GM12878 (cell line): ENCODE measurements at regions not wholly inside any gene's neighbourhood (a gene's known extent, or its start where the extent isn't known, plus 50 kb on each side); places are given as distances from the start of the nearest gene placed in this dataset.

Experiments used
- ATAC-seq: fragments of 200-7000 bp; cut with Tn5 transposase; 3 replicates; pipeline ENCODE4 v1.9.1; 2020; ENCODE audit warnings: mild to moderate bottlenecking, moderate library complexity
- BruUV-seq: library from RNA; stranded (reverse); fragments of 400-500 nt; replicated peaks from 2 replicates; lab custom pipeline; 2021; lab: Mats Ljungman, UMichigan
- CTCF ChIA-PET: fragments of 300-600 bp; sonication (Branson Sonifier 250); formaldehyde crosslinking; extraction: SDS; loops from one replicate; lab custom pipeline; 2021; ENCODE audit warnings: inconsistent platforms; lab: Yijun Ruan, JAX
- POLR2A ChIA-PET: fragments of 350-600 bp; formaldehyde crosslinking; extraction: SDS; loops from one replicate; lab custom pipeline; 2021; ENCODE audit warnings: inconsistent platforms; lab: Charles Lee
- RAD21 ChIA-PET: fragments of 300-600 bp; sonication (Branson Sonifier 250); formaldehyde crosslinking; loops from one replicate; lab custom pipeline; 2023; ENCODE audit warnings: antibody characterized with exemption; ENCODE audit not compliant: unreplicated experiment; lab: Charles Lee
- SMC1A ChIA-PET: fragments of 300-600 bp; sonication (Branson Sonifier 250); formaldehyde crosslinking; loops from one replicate; lab custom pipeline; 2023; ENCODE audit not compliant: unreplicated experiment, uncharacterized antibody; lab: Charles Lee
- DNase-seq: peaks from one replicate; pipeline ENCODE4 v3.0.0-alpha.2; 2011; ENCODE audit warnings: low read depth, low spot score
- FAIRE-seq: peaks from 3 replicates; lab custom pipeline; 2011; peaks lifted over from hg19 to GRCh38; lab: Jason Lieb, UNC
- H2AFZ ChIP-seq: 2 replicates; pipeline ENCODE4 v1.6.0; 2011; ENCODE audit warnings: low read depth, low read length, control low read depth; ENCODE audit not compliant: control insufficient read depth
- H3K27ac ChIP-seq: 2 replicates; pipeline ENCODE4 v1.5.1; 2011; ENCODE audit warnings: control low read depth; ENCODE audit not compliant: control insufficient read depth, insufficient read depth
- H3K27me3 ChIP-seq, 2 experiments: replicated peaks in 1 of 2; 2 replicates each; pipeline versions ENCODE4 v1.6.0 to v1.6.1; 2011; ENCODE audit warnings: low read length in 1 of 2; ENCODE audit not compliant: control insufficient read depth in 2 of 2, insufficient read depth in 2 of 2
- H3K36me3 ChIP-seq, 2 experiments: 2 replicates each; pipeline ENCODE4 v1.5.1; 2011; ENCODE audit warnings: low read length in 1 of 2; ENCODE audit not compliant: control insufficient read depth in 2 of 2, insufficient read depth in 2 of 2
- H3K4me1 ChIP-seq: 2 replicates; pipeline ENCODE4 v1.6.1; 2011; ENCODE audit warnings: mild to moderate bottlenecking, low read length, moderate library complexity, mixed read lengths; ENCODE audit not compliant: control insufficient read depth, insufficient read depth
- H3K4me2 ChIP-seq: 2 replicates; pipeline ENCODE4 v1.6.0; 2011; ENCODE audit warnings: control low read depth; ENCODE audit not compliant: control insufficient read depth, insufficient read depth
- H3K4me3 ChIP-seq: fragments of 200-600 bp; sonication (generic); 2 replicates; pipeline ENCODE4 v1.5.1; 2016
- H3K79me2 ChIP-seq: 2 replicates; pipeline ENCODE4 v1.6.0; 2011; ENCODE audit warnings: low read length; ENCODE audit not compliant: control insufficient read depth, insufficient read depth
- H3K9ac ChIP-seq: 2 replicates; pipeline ENCODE4 v1.8.0; 2011; ENCODE audit warnings: low read length, control low read depth, mixed read lengths; ENCODE audit not compliant: control insufficient read depth, insufficient read depth
- H3K9me3 ChIP-seq: replicated peaks from 3 replicates; pipeline ENCODE4 v1.5.1; 2011; ENCODE audit warnings: mild to moderate bottlenecking, low read length; ENCODE audit not compliant: control insufficient read depth, insufficient read depth
- H4K20me1 ChIP-seq: 2 replicates; pipeline ENCODE4 v1.6.0; 2011; ENCODE audit not compliant: control insufficient read depth, insufficient read depth
- CUX1 ChIP-seq: IDR thresholded peaks from 2 replicates; pipeline ENCODE4 v1.6.1; 2012; ENCODE audit warnings: improper control_type of control experiment, low read depth, low read length; ENCODE audit not compliant: insufficient replicate concordance
- IKZF2 ChIP-seq, 2 experiments: fragments of 450-650 bp; IDR thresholded peaks; 2 replicates each; pipeline ENCODE4 v1.6.1; 2017; ENCODE audit warnings: mild to moderate bottlenecking in 2 of 2, moderate library complexity in 2 of 2
- POU2F2 ChIP-seq: IDR thresholded peaks from 3 replicates; pipeline ENCODE4 v1.6.1; 2011; ENCODE audit warnings: low read depth, mild to moderate bottlenecking, low read length, borderline replicate concordance
- RFX5 ChIP-seq: IDR thresholded peaks from 2 replicates; pipeline ENCODE4 v1.6.1; 2011; ENCODE audit warnings: low read depth, low read length, improper control_type of control experiment
- TCF7 ChIP-seq: IDR thresholded peaks from 2 replicates; pipeline ENCODE4 v1.6.1; 2014; ENCODE audit warnings: antibody characterized with exemption, borderline replicate concordance
- ZBTB33 ChIP-seq: fragments of 450-650 bp; IDR thresholded peaks from 2 replicates; pipeline ENCODE4 v1.6.1; 2017; ENCODE audit warnings: mild to moderate bottlenecking
- ZNF217 ChIP-seq: fragments of 450-650 bp; IDR thresholded peaks from 2 replicates; pipeline ENCODE4 v1.6.1; 2017; ENCODE audit warnings: antibody characterized with exemption, mild to moderate bottlenecking
- WGBS: methylation state at CpG from one replicate; pipeline ENCODE4 v1.1.6; 2016; ENCODE audit warnings: low lambda C conversion rate; ENCODE audit not compliant: insufficient replicate concordance, insufficient coverage; ENCODE audit errors: missing lambda C conversion rate; 5-methylcytosine and 5-hydroxymethylcytosine counted together
- in situ Hi-C: fragments of 300-500 bp; cut with MboI; formaldehyde crosslinking; loops from 9 replicates; pipeline ENCODE4 v1.14.3; 2018; ENCODE audit warnings: mixed read lengths
- intact Hi-C: fragments of 100-400 bp; cut with micrococcal nuclease; formaldehyde crosslinking; loops from one replicate; pipeline ENCODE4 v1.14.2; 2022; ENCODE audit not compliant: unreplicated experiment

DNA sequence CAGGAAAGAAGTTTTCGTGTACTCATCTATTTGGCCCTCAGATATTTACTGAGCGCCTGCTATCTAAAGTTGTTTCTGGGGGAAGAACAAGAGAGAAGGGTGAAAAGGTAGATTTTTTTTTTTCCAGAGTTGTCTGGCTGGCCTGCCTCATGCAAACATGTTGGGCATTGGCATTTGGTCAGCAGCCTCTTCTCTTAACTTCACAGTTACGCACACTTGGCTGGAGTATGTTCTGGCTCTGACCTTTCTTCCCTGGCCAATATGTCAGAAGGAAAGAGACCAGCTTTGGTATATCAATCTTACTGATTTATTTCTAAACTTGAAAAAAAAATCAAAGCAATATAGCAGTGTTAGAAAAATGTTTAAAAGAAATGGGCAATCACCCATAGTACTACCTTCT lies 54.2 kb upstream of the GRAMD1B start (continued):
- TF ChIP-seq CUX1, result no peak
- no peak for TF ChIP-seq ZNF217
- no peak for TF ChIP-seq POU2F2
- no peak for TF ChIP-seq RFX5

DNA sequence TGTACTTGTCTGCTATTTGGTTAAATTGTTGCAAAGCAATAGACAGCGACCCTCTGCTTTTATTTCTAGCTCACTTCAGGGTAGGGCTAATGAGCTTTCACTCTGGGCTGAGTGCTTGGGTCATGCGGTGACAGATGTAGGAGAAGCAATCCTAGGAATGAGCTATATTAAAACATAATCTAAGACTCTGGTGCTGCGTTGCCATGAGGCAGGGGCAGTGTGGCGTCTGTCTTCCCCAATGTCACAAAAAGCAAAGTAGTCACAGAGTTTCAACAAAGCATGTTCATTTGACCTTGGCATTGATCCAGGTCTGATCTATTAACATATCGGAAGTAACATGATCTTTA lies 55.5 kb upstream of the GRAMD1B start:
- Histone ChIP-seq H3K79me2 (no peaks in the 10 kb centered on the region; the same call in 1 of the 2 replicates), H3K27ac (no peak overlapping the region; the same call in 1 of the 2 replicates), H3K4me1 (peaks cover 11% of the 10 kb centered on the region; the same call in 1 of the 2 replicates), H3K4me2 (no peak overlapping the region), H3K36me3 (no peaks in the 10 kb centered on the region), H4K20me1 (no peaks in the 10 kb centered on the region), H3K27me3 (no peaks in the 10 kb centered on the region), H3K9ac (no peak overlapping the region), H3K4me3 (no peak overlapping the region), H3K9me3 (no peaks in the 10 kb centered on the region), H2AFZ (no peak overlapping the region; the same call in 1 of the 2 replicates)
- POLR2A ChIA-PET, result interaction anchor here (0.7 to 1.5 kb wide), 3 partner anchors 14 to 77 kb away, joined by 3 read pairs; no protein-coding TSS in a partner anchor
- no peak for ATAC-seq
- CTCF ChIA-PET, result interaction anchor here (1.2 to 1.9 kb wide), 3 partner anchors 13 to 33 kb away, joined by 3 to 5 read pairs (median 4); no protein-coding TSS in a partner anchor
- RAD21 ChIA-PET, result interaction anchor here (0.6 to 1.5 kb wide), 2 partner anchors 30 to 32 kb away, joined by 3 to 4 read pairs; no protein-coding TSS in a partner anchor
- 70% methylated on average over 5 of the region's 5 CpGs for WGBS
- TF ChIP-seq TCF7 (no peak), IKZF2 (IDR thresholded peaks at IDR 0.05) (no peak), ZBTB33 (no peak)
- DNase-seq, result no peak
- no TSS peak for BruUV-seq
- FAIRE-seq, result no peak
- in situ Hi-C loops (no loop called here), intact Hi-C loops (no loop called here)
- SMC1A ChIA-PET, result interaction anchor here (0.7 to 6.2 kb wide), 5 partner anchors 11 to 171 kb away, joined by 3 to 25 read pairs (median 4); no protein-coding TSS in a partner anchor
